Keratinocyte (primary cell): ENCODE measurements at regions not wholly inside any gene's neighbourhood (a gene's known extent, or its start where the extent isn't known, plus 50 kb on each side); places are given as distances from the start of the nearest gene placed in this dataset.

Source experiments
- EZH2 ChIP-seq: IDR thresholded peaks from one replicate; pipeline ENCODE4 v1.6.1; 2012; ENCODE audit warnings: inconsistent platforms, mild to moderate bottlenecking, low read length, moderate library complexity
- TF ChIP-seq, protein P1 (sequence below), 3 experiments: IDR thresholded peaks in 1 of 3; conservative IDR thresholded peaks in 1 of 3; optimal IDR thresholded peaks in 1 of 3; 2 replicates in 2 of 3; 3 replicates in 1 of 3; pipeline versions ENCODE3 to v1.5.1; 2011; ENCODE audit warnings: low read length in 3 of 3, mild to moderate bottlenecking in 3 of 3, moderate library complexity in 2 of 3, control low read depth in 1 of 3, inconsistent platforms in 1 of 3; ENCODE audit not compliant: insufficient read depth in 2 of 3; ENCODE audit errors: extremely low read depth in 1 of 3

DNA sequence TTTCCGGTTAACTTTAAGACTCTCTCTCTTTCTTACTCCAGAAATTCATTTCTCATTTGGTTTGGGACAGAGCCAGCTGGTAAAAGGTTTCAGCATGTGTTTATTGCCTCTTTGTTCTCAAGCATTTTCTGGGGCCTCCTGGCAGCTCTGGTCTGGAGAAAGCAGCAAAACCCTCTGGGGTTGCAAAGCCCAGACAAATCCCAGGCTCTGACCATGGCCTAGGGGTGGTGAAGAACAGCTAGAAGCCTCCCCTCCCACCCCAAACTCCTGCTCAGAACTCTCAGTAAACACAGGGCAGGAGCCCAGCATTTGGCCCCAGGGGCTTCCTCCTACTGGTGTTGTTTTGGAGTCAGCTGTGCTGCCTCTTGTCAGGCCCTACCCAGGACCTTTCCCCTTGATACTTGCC lies 124.2 kb upstream of the SERP2 start:
- TF ChIP-seq, protein P1, sequence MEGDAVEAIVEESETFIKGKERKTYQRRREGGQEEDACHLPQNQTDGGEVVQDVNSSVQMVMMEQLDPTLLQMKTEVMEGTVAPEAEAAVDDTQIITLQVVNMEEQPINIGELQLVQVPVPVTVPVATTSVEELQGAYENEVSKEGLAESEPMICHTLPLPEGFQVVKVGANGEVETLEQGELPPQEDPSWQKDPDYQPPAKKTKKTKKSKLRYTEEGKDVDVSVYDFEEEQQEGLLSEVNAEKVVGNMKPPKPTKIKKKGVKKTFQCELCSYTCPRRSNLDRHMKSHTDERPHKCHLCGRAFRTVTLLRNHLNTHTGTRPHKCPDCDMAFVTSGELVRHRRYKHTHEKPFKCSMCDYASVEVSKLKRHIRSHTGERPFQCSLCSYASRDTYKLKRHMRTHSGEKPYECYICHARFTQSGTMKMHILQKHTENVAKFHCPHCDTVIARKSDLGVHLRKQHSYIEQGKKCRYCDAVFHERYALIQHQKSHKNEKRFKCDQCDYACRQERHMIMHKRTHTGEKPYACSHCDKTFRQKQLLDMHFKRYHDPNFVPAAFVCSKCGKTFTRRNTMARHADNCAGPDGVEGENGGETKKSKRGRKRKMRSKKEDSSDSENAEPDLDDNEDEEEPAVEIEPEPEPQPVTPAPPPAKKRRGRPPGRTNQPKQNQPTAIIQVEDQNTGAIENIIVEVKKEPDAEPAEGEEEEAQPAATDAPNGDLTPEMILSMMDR (optimal IDR thresholded peaks at IDR 0.05 in 1 of 3, IDR thresholded peaks at IDR 0.05 in 1 of 3, conservative IDR thresholded peaks at IDR 0.05 in 1 of 3; ENCODE audit: extremely low read depth in 1 of 3, insufficient read depth in 2 of 3, low read length in 3 of 3): no peak
- TF ChIP-seq EZH2: no peak
